ENCODE measurements at regions not wholly inside any gene's neighbourhood (a gene's known extent, or its start where the extent isn't known, plus 50 kb on each side); places are given as distances from the start of the nearest gene placed in this dataset.

- Histone ChIP-seq H3K4me2 (ENCODE audit: low read depth, low read length) (no peak overlapping the region), H3K56ac (ENCODE audit: extremely low read depth, insufficient read depth, low read length) (no peak overlapping the region), H3K4me3 (ENCODE audit: insufficient read depth, low read depth, low read length) (no peak overlapping the region), H2AK9ac (replicated peaks; ENCODE audit: low read depth, low read length, poor library complexity) (no peak overlapping the region), H3K36me3 (ENCODE audit: control insufficient read depth, insufficient read depth, low read length) (no peaks in the 10 kb centered on the region), H2BK15ac (ENCODE audit: low read depth, low read length) (no peak overlapping the region), H3K9me3 (ENCODE audit: control insufficient read depth, insufficient read depth, low read length) (peaks cover 12% of the 10 kb centered on the region), H3K14ac (replicated peaks; ENCODE audit: low read depth, low read length) (no peak overlapping the region), H3K18ac (ENCODE audit: low read depth, low read length) (no peak overlapping the region), H3K4me1 (ENCODE audit: control insufficient read depth, insufficient read depth, low read length) (no peaks in the 10 kb centered on the region), H3K4ac (ENCODE audit: low read depth, low read length) (no peak overlapping the region), H2BK120ac (ENCODE audit: low read depth, low read length) (no peak overlapping the region), H4K5ac (ENCODE audit: low read depth, low read length) (no peak overlapping the region), H4K20me1 (ENCODE audit: insufficient read depth, low read length) (no peaks in the 10 kb centered on the region), H4K8ac (ENCODE audit: low read depth in 2 of 2, low read length in 2 of 2) (no peak overlapping the region), H3K9me1 (ENCODE audit: insufficient read depth, low read length) (no peaks in the 10 kb centered on the region), H3K27me3 (ENCODE audit: control insufficient read depth, insufficient read depth, low read length) (no peaks in the 10 kb centered on the region), H3K79me1 (ENCODE audit: low read depth in 1 of 2, low read length in 2 of 2) (no peaks in the 10 kb centered on the region), H3K9ac (ENCODE audit: low read depth, low read length) (no peak overlapping the region), H3K23ac (ENCODE audit: low read depth, low read length) (no peak overlapping the region), H2AK5ac (ENCODE audit: low read depth, low read length) (no peak overlapping the region), H2BK5ac (ENCODE audit: low read depth, low read length, poor library complexity, severe bottlenecking) (no peak overlapping the region), H2AFZ (replicated peaks; ENCODE audit: low read length, poor library complexity) (no peak overlapping the region), H2BK20ac (ENCODE audit: low read depth, low read length) (no peak overlapping the region), H4K91ac (ENCODE audit: insufficient read depth, low read depth, low read length) (no peak overlapping the region), H3K27ac (ENCODE audit: insufficient read depth, low read length) (no peak overlapping the region)
- no peak for DNase-seq
- WGBS, 2 experiments (ENCODE audit: extremely low coverage in 2 of 2, insufficient read length in 1 of 2): no CpG with 5 or more reads among the region's 4 CpGs
- intact Hi-C loops (cut with micrococcal nuclease) (no loop called here), dilution Hi-C loops (cut with HindIII; ENCODE audit: low sequenced_read_pairs, unreplicated experiment) (no loop called here), in situ Hi-C loops (cut with MboI; ENCODE audit: low sequenced_read_pairs) (no loop called here)
- BruUV-seq (replicated peaks): no TSS peak
- ChIA-PET CTCF (no interaction called here), POLR2A (ENCODE audit: unreplicated experiment) (no interaction called here)
- ATAC-seq (ENCODE audit: low read depth): no peak
- no peak for TF ChIP-seq MXI1 (IDR thresholded peaks at IDR 0.05; ENCODE audit: borderline replicate concordance, low read depth, low read length)
- no peak for TF ChIP-seq CHD1 (IDR thresholded peaks at IDR 0.05; ENCODE audit: low read depth, low read length)
- TF ChIP-seq POLR2A (IDR thresholded peaks at IDR 0.05; ENCODE audit: low read depth, low read length): no peak
- TF ChIP-seq CEBPB (IDR thresholded peaks at IDR 0.05; ENCODE audit: low read depth, low read length): no peak
- no peak for TF ChIP-seq FOS (IDR thresholded peaks at IDR 0.05; ENCODE audit: low read depth, low read length)
- TF ChIP-seq MAZ (IDR thresholded peaks at IDR 0.05; ENCODE audit: borderline replicate concordance, low read depth, low read length): no peak
- no peak for TF ChIP-seq CTCF (conservative IDR thresholded peaks at IDR 0.05; ENCODE audit: low read depth, low read length)
- TF ChIP-seq SMC3 (IDR thresholded peaks at IDR 0.05; ENCODE audit: low read depth, low read length): no peak
- no peak for TF ChIP-seq RAD21 (IDR thresholded peaks at IDR 0.05; ENCODE audit: low read length)
- no peak for TF ChIP-seq ELK1 (IDR thresholded peaks at IDR 0.05; ENCODE audit: borderline replicate concordance, low read depth, low read length)
- TF ChIP-seq MAFK (IDR thresholded peaks at IDR 0.05; ENCODE audit: low read depth, low read length): no peak
These were observed 560.6 kb downstream of the GATA3 start for GRCh38 chr10:8615118-8615517.

Measured in IMR-90 (cell line).